ENCODE measurements at regions not wholly inside any gene's neighbourhood (a gene's known extent, or its start where the extent isn't known, plus 50 kb on each side); places are given as distances from the start of the nearest gene placed in this dataset.

DNA sequence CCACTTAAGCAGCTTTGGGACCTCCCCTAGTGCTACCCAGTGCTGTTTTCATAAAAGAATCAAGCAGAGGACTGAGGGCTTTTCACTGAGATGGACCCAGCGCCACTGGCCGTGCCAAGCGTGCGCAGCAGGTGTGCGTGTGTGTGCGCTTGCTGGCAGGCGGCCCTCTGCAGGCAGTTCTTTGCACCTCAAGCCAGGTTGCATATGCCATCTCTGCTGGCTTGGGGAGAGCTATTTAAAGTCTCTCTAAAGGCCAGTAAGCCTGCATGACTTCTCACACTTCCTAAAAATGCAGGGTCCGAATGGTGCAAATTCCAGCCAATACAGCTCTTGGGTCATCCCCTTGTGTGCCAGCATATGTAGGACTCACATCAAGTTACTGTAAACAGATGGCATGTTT is 255.5 kb downstream of the RNF152 start:
- TF ChIP-seq, protein P1, sequence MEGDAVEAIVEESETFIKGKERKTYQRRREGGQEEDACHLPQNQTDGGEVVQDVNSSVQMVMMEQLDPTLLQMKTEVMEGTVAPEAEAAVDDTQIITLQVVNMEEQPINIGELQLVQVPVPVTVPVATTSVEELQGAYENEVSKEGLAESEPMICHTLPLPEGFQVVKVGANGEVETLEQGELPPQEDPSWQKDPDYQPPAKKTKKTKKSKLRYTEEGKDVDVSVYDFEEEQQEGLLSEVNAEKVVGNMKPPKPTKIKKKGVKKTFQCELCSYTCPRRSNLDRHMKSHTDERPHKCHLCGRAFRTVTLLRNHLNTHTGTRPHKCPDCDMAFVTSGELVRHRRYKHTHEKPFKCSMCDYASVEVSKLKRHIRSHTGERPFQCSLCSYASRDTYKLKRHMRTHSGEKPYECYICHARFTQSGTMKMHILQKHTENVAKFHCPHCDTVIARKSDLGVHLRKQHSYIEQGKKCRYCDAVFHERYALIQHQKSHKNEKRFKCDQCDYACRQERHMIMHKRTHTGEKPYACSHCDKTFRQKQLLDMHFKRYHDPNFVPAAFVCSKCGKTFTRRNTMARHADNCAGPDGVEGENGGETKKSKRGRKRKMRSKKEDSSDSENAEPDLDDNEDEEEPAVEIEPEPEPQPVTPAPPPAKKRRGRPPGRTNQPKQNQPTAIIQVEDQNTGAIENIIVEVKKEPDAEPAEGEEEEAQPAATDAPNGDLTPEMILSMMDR (IDR thresholded peaks at IDR 0.05) = no peak

DNA sequence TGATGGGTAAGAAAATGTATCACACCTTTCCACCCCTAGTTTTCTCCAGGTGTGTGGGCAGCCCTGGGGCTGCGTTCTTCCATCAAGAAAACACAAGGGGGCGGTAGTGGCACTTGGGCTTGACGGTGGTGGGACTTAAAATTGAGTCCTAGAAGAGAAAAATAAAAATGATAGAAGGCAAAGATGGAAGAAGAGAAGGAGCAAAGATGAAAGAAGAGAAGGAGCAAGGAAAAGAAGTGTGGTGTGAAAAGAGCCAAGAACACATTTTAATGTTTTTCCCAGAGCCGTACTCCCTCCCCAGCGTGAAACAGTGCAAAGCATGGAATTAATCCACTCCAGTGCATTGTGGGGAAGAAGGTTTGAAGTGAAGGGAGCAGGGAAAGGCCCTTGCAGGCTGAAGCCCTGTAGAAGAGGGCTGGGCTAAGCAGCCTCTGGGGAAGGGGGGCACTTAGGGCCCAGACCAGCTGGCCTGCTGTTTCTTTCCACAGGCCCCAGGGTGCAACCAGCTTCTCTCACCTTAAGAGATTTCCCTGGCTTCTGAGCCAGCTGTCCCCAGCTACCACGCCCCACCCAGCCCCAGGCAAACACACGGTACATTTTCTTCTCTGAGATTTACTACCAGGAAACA is 256.8 kb downstream of the RNF152 start:
- TF ChIP-seq, protein P1 (IDR thresholded peaks at IDR 0.05) = peak; percentile 93

DNA sequence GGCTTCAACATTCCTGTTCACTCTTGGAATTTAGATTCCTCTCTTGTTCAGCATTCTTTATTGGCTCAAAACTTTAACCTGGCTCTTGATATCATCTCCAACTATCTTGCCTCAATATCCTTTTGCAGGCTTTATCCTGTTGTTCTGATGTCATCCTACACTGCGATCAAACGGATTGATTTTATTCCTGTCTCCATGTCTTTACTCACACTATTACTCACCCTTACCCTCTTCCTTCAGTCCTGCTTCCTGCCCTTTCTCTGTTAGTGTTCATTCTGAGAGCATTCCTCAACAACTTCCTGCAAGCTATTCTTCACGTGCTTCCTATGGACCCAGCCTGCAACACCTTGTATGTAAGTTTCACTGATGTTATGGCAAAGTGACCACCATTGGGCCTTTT is 264.7 kb downstream of the RNF152 start:
- TF ChIP-seq, protein P1 (IDR thresholded peaks at IDR 0.05) = no peak

DNA sequence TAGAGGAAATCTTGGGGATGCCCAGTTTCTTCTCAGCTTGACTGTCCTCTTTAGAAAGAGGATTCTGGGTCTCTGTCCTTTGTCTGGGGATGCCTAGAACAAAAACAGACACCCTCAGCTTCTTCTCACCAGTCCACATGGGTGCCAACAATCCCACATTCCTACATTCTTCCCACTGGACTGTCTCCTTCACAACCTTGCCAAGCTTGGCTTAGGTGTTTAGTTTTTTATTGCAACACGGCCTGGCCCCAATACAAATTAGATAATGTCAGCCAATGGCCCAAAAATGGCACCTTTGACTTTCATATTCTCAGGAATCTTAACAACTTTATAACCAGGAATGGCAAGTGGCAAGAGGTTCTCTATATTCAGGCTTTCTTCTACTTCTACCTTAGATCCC is 273.0 kb downstream of the RNF152 start:
- TF ChIP-seq, protein P1 (IDR thresholded peaks at IDR 0.05) = no peak

DNA sequence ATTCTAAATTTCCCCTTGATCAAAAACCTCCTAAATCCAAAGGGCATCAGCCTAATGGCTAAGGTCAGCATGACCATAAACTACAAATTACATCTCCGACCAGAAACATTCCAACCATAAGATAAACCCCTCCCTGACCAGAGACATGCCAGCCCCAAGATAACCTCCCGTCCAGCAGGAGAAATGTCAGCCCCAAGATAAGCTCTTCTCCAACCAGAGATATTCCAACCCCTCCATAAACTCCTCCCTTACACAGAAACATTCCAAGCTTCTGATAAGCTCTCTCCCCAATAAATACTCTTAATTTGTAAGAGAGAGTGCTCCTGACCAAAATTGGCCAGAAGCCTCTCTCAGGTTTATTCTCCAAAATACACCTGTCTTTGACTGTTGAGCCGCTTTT is 274.0 kb downstream of the RNF152 start:
- TF ChIP-seq, protein P1 (IDR thresholded peaks at IDR 0.05) = no peak

DNA sequence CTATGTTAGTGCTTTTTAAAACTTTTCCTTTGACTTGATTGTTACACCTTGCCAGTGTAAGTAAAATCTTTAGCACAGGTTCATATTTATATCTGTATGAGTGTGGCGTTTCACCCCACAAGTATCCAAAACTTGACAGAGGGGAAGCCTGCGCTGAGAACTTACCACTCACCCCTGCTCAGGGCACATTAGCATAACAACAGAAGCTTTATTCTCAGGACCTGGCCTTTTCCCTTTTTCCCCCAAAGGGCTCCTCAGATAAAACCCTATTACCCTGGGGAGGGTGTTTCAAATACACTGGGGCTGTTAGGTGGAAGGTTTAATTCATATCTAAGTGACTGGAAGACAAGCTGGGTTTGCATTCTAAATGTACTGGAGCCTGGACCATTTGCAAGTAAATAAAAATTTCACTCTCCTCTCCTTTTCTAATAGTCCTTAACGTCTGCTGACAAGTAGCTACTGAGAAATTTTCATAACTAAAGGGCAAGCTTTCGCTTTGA is 276.6 kb downstream of the RNF152 start:
- TF ChIP-seq, protein P1 (IDR thresholded peaks at IDR 0.05) = no peak

DNA sequence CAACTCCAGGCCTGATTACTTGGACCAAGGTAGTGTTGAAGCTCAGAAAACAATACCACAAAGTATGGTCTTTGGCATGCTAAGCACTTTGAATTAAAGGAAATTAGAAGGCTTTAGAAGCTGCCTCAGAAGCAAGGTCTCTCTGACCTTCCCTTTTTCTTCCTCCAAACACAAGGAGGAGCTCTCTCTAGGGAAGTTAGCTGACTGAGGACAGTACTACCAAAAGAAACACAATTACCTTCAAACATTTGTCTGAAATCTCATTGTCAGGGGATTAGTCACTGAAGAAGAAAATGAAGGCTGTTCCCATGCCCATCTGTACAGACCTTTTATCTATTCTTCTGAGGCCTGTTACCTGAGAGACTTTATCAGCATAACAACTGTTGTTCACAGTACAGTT is 279.3 kb downstream of the CDH20 start:
- TF ChIP-seq, protein P1 (IDR thresholded peaks at IDR 0.05) = 0 out of 2 replicates have a peak, but pooled peaks have one; percentile 13

DNA sequence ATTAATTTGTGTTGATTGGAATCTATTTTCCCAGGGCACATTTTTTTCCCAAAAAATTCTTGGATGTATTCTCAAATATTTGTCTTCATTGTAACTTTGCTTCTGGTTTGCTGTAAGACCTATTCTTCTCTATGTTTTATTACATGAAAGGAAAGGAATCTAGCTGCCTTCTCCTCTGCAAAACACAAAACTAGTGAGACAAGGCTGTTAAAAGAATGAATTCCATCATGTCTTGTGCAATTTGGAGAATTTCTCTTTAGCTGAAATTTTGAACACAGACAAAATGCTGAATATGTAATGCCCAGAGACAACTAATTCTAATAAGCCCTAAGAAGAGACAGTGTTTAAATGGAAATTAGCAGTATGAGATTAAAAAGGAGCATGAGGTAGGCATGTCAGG is 275.9 kb downstream of the CDH20 start:
- TF ChIP-seq, protein P1 (IDR thresholded peaks at IDR 0.05) = no peak

Measured in LNCAP (cell line).